Right atrium auricular region (tissue), 2 donors: ENCODE measurements at regions not wholly inside any gene's neighbourhood (a gene's known extent, or its start where the extent isn't known, plus 50 kb on each side); places are given as distances from the start of the nearest gene placed in this dataset.
"Not testable (repeated sequence)": the region's sequence is repeated elsewhere in the genome, so short reads cannot be mapped to it uniquely, and the experiment has no call there.

Experiments
- DNase-seq: peaks from one replicate; pipeline ENCODE4 v3.0.0-alpha.2; 2019; ENCODE audit warnings: low spot score
- H3K27ac ChIP-seq, 2 donors: fragments of 200-600 bp; sonication (generic); 1 replicate in 1 of 2; 2 replicates in 1 of 2; pipeline ENCODE4 v1.5.1; 2016 to 2019
- H3K27me3 ChIP-seq, 2 donors: fragments of 200-600 bp; sonication (generic); one replicate each; pipeline versions ENCODE4 v1.5.1 to v1.6.0; 2017 to 2019
- H3K36me3 ChIP-seq: fragments of 200-600 bp; sonication (generic); one replicate; pipeline ENCODE4 v1.5.1; 2016
- H3K4me1 ChIP-seq, 2 donors: fragments of 200-600 bp; sonication (generic); one replicate each; pipeline versions ENCODE4 v1.5.1 to v1.6.0; 2017 to 2019
- H3K4me3 ChIP-seq, 2 donors: fragments of 200-600 bp; sonication (generic); 1 replicate in 1 of 2; 2 replicates in 1 of 2; pipeline ENCODE4 v1.5.1; 2017 to 2019; ENCODE audit warnings: mild to moderate bottlenecking in 1 of 2, moderate library complexity in 1 of 2
- H3K9me3 ChIP-seq, 2 donors: fragments of 200-600 bp; sonication (generic); one replicate each; pipeline ENCODE4 v1.5.1; 2019
- TF ChIP-seq, protein P1 (sequence below), 2 donors: fragments of 200-600 bp; sonication (generic); IDR thresholded peaks; one replicate each; pipeline ENCODE4 v1.5.1; 2019; ENCODE audit warnings: antibody characterized with exemption in 2 of 2

DNA sequence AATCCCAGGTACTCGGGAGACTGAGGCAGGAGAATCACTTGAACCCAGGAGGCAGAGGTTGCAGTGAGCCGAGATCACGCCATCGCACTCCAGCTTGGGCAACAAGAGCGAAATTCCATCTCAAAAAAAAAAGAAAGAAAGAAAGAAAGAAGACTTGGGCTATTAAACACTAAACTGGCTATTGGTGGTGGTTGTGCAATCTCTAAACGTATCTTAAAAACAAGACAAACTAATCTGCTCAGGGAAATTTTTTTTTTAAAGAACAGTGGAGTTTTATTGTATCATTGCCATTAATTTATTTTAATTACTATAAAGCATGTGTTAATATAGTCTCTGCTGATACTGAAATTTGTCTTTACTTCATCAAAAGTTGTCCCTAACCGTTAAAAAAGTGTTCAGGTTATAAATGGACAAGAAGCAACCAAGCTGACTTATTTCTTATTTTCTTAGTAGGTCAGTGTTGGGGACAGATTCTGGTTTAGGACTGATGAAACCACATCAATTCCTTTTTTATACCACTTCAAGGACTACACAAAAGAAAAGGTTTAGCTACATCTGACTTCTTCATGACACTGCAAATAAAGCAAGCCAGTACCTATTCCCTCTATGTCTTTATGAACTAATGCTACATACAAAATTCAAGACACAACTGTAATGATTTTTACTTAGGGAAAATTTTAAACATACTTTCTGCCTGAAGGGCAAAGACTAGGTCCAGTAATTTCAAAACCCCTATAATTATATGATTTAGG is 68.7 kb upstream of the KRAS start:
- H3K9me3 ChIP-seq: no peaks in the 10 kb centered on the region
- TF ChIP-seq, protein P1, sequence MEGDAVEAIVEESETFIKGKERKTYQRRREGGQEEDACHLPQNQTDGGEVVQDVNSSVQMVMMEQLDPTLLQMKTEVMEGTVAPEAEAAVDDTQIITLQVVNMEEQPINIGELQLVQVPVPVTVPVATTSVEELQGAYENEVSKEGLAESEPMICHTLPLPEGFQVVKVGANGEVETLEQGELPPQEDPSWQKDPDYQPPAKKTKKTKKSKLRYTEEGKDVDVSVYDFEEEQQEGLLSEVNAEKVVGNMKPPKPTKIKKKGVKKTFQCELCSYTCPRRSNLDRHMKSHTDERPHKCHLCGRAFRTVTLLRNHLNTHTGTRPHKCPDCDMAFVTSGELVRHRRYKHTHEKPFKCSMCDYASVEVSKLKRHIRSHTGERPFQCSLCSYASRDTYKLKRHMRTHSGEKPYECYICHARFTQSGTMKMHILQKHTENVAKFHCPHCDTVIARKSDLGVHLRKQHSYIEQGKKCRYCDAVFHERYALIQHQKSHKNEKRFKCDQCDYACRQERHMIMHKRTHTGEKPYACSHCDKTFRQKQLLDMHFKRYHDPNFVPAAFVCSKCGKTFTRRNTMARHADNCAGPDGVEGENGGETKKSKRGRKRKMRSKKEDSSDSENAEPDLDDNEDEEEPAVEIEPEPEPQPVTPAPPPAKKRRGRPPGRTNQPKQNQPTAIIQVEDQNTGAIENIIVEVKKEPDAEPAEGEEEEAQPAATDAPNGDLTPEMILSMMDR (IDR thresholded peaks at IDR 0.05): no peak
- no peaks in the 10 kb centered on the region for H3K4me1 ChIP-seq
- no peak overlapping the region for H3K27ac ChIP-seq
- no peak for DNase-seq
- H3K36me3 ChIP-seq: no peaks in the 10 kb centered on the region
- no peak overlapping the region for H3K4me3 ChIP-seq
- no peaks in the 10 kb centered on the region for H3K27me3 ChIP-seq

DNA sequence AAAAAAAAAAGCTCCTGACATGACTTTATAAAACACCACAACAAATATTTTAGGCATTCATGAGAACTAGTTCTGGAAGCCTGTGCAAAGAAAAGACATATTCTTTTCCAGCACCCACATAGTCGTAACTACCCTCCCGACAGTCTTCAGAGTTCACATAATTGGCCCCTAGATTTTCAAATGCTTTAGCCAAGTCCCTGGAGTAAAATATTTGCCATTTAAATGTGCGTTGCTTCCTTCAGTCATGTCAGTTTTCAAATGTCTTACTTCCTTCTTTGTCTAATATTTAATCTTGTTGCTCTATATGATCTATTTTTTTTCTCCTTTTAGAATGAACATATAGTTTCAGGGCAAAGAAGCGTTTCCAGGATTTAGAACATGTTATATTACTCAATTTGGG is 66.8 kb upstream of the KRAS start:
- no peaks in the 10 kb centered on the region for H3K4me1 ChIP-seq
- TF ChIP-seq, protein P1 (IDR thresholded peaks at IDR 0.05): no peak
- no peak for DNase-seq
- no peak overlapping the region for H3K27ac ChIP-seq
- H3K4me3 ChIP-seq: no peak overlapping the region
- H3K9me3 ChIP-seq: no peaks in the 10 kb centered on the region
- no peaks in the 10 kb centered on the region for H3K27me3 ChIP-seq
- H3K36me3 ChIP-seq: no peaks in the 10 kb centered on the region

DNA sequence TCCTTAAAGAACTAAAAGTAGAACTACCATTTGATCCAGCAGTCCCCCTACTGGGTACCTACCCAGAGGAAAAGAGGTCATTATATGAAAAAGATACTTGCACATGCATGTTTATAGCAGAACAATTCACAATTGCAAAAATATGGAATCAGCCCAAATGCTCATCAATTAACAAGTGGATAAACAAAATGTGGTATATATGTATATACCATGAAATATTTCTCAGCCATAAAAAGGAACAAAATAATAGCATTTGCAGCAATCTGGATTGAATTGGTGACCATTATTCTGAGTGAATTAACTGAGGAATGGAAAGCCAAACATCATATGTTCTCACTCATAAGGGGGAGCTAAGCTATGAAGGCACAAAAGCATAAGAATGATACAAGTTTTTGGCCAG is 64.7 kb upstream of the KRAS start:
- Histone ChIP-seq H3K4me1 (no peaks in the 10 kb centered on the region), H3K27me3 (no peaks in the 10 kb centered on the region), H3K4me3 (no peak overlapping the region), H3K36me3 (no peaks in the 10 kb centered on the region), H3K27ac (no peak overlapping the region), H3K9me3 (no peaks in the 10 kb centered on the region)
- no peak for DNase-seq
- TF ChIP-seq, protein P1 (IDR thresholded peaks at IDR 0.05): no peak

DNA sequence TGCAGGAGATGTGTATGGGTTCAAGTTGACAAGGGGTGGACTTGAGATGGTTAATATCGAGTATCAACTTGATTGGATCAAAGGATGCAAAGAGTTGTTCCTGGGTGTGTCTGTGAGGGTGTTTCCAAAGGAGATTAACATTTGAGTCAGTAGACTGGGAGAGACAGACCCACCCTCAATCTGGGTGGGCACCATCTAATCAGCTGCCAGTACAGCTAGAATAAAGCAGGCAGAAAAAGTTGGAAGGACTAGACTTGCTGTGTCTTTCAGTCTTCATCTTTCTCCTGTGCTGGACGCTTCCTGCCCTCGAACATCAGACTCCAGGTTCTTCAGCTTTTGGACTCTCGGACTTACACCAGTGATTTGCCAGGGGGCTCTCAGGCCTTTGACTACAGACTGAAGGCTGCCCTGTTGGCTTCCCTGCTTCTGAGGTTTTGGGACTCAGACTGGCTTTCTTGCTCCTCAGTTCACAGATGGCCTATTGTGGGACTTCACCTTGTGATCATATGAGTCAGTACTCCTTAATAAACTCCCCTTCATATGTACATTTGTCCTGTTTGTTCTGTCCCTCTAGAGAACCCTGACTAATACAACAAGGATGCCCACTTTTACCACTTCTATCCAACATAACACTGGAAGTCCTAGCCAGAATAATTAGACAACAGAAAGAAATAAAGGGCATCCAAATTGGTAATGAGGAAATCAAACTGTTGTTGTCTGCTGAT is 62.7 kb upstream of the KRAS start:
- not testable (repeated sequence) for DNase-seq, H3K27me3 ChIP-seq, H3K9me3 ChIP-seq, H3K4me3 ChIP-seq, H3K36me3 ChIP-seq, H3K4me1 ChIP-seq, H3K27ac ChIP-seq

DNA sequence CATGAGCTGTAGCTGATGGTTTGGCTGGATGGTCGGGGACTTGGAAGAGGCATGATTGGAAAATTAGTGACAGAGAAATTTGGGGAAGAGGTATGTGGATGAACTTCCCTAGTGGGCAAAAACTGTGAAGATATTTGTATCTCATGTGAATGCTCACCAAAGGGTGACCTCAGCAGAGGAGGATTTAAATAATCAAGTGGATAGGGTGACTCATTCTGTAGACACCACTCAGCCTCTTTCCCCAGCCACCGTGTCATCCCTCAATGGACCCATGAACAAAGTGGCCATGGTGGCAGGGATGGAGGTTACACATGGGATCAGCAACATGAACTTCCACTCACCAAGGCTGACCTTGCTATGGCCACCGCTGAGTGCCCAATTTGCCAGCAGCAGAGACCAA is 60.8 kb upstream of the KRAS start:
- H3K36me3 ChIP-seq: no peaks in the 10 kb centered on the region
- TF ChIP-seq, protein P1 (IDR thresholded peaks at IDR 0.05): no peak
- no peaks in the 10 kb centered on the region for H3K9me3 ChIP-seq
- no peak overlapping the region for H3K27ac ChIP-seq
- DNase-seq: no peak
- H3K27me3 ChIP-seq: no peaks in the 10 kb centered on the region
- no peaks in the 10 kb centered on the region for H3K4me1 ChIP-seq
- H3K4me3 ChIP-seq: no peak overlapping the region

DNA sequence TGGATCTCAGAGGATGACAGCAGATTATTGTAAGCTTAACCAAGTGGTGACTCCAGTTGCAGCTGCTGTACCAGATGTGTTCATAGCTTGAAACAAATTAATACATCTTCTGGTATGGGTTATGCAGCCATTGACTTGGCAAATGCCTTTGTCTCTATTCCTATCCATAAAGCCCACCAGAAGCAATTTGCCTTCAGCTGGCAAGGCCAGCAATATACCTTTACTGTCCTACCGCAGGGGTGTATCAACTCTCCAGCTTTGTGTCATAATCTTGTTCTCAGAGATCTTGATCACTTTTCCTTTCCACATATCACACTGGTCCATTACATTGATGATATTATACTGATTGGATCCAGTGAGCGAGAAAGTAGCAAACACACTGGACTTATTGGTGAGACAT is 59.3 kb upstream of the KRAS start:
- not testable (repeated sequence) for H3K4me1 ChIP-seq, H3K4me3 ChIP-seq, H3K27ac ChIP-seq, H3K36me3 ChIP-seq, H3K27me3 ChIP-seq, DNase-seq, H3K9me3 ChIP-seq

DNA sequence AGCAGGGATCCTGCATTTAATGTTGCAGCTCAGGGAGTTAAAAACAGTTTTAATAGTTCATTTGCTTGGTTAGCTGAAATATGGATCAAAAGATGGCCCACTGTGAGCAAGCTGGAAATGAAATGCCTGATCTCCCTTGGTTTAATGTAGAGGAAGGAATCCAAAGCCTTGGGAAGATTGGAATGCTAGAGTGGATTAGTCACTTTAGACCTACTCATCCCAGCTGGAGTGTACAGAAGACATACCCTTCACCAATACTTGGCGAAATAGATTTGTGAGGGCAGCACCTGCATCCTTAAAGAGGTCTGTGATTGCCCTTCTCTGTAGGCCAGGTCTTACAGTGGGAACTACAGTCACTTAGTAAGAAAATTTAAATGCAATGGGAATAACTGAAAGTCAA is 58.0 kb upstream of the KRAS start:
- Histone ChIP-seq H3K36me3 (no peaks in the 10 kb centered on the region), H3K9me3 (no peaks in the 10 kb centered on the region), H3K27ac (no peak overlapping the region), H3K4me1 (no peaks in the 10 kb centered on the region), H3K4me3 (no peak overlapping the region), H3K27me3 (no peaks in the 10 kb centered on the region)
- TF ChIP-seq, protein P1 (IDR thresholded peaks at IDR 0.05): no peak
- no peak for DNase-seq
